ENCODE measurements at regions not wholly inside any gene's neighbourhood (a gene's known extent, or its start where the extent isn't known, plus 50 kb on each side); places are given as distances from the start of the nearest gene placed in this dataset.
"Not testable (repeated sequence)": the region's sequence is repeated elsewhere in the genome, so short reads cannot be mapped to it uniquely, and the experiment has no call there.

DNA sequence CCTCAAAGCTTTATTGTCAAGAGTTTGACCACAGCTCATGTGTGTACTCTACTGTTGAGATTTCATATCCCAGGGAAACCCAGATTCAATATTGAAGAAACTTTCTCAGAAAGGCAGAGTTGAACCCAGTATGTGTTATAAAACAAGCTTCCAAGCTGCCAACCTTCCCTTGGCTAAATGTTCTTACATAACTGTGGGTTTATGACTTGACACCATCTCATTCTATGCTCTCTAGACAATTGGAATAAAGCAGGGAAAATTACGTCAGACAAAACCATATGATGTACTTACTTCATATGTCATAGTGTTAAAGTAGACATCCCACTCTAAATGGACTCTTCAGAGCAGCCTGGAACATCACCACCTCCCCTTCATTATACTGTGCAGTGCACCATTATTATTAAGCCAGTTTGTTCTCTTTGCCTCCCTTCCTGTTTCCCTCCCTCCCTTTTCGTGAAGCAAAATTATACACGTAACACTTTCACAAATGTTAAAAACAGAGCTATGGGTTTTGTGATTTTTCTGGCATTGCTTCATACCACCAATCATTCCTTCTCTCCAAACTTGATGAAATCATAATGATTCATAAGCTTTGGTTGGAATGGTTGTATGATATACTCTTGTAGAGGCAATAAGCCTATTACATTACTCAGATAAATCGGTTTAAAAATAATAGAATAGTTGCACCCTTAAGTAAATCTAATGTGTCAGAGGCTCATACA lies 507.2 kb downstream of the LTN1 start:
- Mint-ChIP-seq H3K4me1 (no peaks in the 10 kb centered on the region), H3K27me3 (ENCODE audit: low read depth) (no peaks in the 10 kb centered on the region), H3K4me3 (no peak overlapping the region), H3K9me3 (no peaks in the 10 kb centered on the region), H3K27ac (ENCODE audit: unreplicated experiment) (no peak overlapping the region), H3K36me3 (ENCODE audit: low read depth) (no peaks in the 10 kb centered on the region)
- TF ChIP-seq, protein P1, sequence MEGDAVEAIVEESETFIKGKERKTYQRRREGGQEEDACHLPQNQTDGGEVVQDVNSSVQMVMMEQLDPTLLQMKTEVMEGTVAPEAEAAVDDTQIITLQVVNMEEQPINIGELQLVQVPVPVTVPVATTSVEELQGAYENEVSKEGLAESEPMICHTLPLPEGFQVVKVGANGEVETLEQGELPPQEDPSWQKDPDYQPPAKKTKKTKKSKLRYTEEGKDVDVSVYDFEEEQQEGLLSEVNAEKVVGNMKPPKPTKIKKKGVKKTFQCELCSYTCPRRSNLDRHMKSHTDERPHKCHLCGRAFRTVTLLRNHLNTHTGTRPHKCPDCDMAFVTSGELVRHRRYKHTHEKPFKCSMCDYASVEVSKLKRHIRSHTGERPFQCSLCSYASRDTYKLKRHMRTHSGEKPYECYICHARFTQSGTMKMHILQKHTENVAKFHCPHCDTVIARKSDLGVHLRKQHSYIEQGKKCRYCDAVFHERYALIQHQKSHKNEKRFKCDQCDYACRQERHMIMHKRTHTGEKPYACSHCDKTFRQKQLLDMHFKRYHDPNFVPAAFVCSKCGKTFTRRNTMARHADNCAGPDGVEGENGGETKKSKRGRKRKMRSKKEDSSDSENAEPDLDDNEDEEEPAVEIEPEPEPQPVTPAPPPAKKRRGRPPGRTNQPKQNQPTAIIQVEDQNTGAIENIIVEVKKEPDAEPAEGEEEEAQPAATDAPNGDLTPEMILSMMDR (conservative IDR thresholded peaks at IDR 0.05) = no peak
- no peak for DNase-seq (ENCODE audit: low read depth, low spot score)

DNA sequence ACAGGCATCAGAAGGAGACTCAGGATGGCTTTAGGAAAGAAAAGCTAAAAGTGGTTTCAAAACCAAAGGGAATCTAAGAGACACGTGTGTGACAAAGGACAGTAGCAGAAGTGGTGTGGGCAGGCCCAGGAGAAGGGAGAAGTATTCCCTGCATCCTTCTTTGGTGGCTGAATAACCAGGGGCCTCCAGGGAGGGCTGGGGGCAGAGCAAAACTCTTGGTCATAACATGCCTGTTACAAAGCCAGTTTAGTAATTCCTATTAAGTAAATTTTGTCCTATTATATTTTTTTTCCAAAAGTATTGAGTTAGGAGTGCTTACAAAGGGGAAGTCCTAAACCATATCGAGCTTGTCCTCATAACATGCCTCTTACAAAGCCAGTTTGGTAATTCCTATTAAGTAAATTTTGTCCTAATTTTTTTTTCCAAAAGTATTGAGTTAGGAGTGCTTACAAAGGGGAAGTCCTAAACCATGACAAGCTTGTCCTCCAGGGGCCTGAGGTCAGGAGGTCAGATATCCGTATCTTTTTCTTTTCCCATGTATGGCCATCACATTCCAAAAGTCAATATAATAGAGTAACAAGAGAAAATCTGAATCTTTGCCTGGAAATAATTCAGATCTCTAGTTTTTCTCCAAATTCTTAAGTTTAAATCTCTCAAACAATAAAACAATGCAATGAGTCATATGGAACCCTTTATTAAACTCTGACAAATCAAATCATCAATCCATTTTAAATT lies 509.2 kb downstream of the LTN1 start:
- no peak for DNase-seq (ENCODE audit: low read depth, low spot score)
- H3K27ac Mint-ChIP-seq (ENCODE audit: unreplicated experiment) = no peak overlapping the region
- H3K4me1 Mint-ChIP-seq = no peaks in the 10 kb centered on the region
- no peaks in the 10 kb centered on the region for H3K27me3 Mint-ChIP-seq (ENCODE audit: low read depth)
- TF ChIP-seq, protein P1 (conservative IDR thresholded peaks at IDR 0.05) = no peak
- peaks cover 3% of the 10 kb centered on the region for H3K9me3 Mint-ChIP-seq
- no peak overlapping the region for H3K4me3 Mint-ChIP-seq
- H3K36me3 Mint-ChIP-seq (ENCODE audit: low read depth) = no peaks in the 10 kb centered on the region

DNA sequence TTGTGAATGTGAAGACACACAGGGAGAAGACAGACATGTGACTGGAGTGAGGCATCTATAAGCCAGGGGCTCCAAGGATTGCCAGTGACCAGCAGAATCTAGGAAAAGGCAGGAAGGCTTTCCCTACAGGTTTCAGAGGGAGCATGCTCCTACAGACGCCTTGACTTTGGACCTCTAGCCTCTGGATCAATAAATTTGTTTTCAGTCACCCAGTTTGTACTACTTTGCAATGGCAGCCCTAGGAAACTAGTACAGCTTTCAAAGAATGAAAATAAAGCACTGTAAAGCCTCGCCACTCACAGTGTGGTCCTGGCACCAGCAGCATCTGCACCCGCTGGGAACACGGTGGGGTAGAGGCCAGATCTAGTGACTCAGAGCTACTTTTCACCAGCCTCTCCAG lies 510.0 kb downstream of the LTN1 start:
- peaks cover 7% of the 10 kb centered on the region for H3K9me3 Mint-ChIP-seq
- H3K27me3 Mint-ChIP-seq (ENCODE audit: low read depth) = no peaks in the 10 kb centered on the region
- DNase-seq (ENCODE audit: low read depth, low spot score) = no peak
- H3K4me1 Mint-ChIP-seq = no peaks in the 10 kb centered on the region
- H3K4me3 Mint-ChIP-seq = no peak overlapping the region
- H3K36me3 Mint-ChIP-seq (ENCODE audit: low read depth) = no peaks in the 10 kb centered on the region
- TF ChIP-seq, protein P1 (conservative IDR thresholded peaks at IDR 0.05) = no peak
- no peak overlapping the region for H3K27ac Mint-ChIP-seq (ENCODE audit: unreplicated experiment)

DNA sequence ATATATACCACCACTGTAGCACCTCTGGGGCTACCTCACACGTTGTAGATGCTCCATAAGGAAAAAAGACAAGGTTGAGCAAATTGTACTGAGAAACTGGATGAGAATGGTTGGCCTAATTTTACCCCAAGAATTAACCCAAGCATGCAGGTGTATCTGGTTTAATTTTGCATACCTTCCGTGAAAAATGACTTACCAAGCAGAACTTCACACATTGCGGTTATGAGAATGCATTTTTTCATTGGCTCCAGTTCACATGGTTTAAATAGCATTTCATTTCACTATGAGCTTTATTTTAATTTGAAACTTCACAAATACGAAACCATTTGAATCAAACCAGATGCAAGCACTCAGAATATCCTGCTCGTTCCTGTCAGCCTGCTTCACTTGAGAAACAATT lies 512.2 kb downstream of the LTN1 start:
- no peak for DNase-seq (ENCODE audit: low read depth, low spot score)
- H3K27ac Mint-ChIP-seq (ENCODE audit: unreplicated experiment) = no peak overlapping the region
- H3K9me3 Mint-ChIP-seq = peaks cover 11% of the 10 kb centered on the region
- no peaks in the 10 kb centered on the region for H3K27me3 Mint-ChIP-seq (ENCODE audit: low read depth)
- no peaks in the 10 kb centered on the region for H3K4me1 Mint-ChIP-seq
- no peak overlapping the region for H3K4me3 Mint-ChIP-seq
- peaks cover 3% of the 10 kb centered on the region for H3K36me3 Mint-ChIP-seq (ENCODE audit: low read depth)
- TF ChIP-seq, protein P1 (conservative IDR thresholded peaks at IDR 0.05) = no peak

DNA sequence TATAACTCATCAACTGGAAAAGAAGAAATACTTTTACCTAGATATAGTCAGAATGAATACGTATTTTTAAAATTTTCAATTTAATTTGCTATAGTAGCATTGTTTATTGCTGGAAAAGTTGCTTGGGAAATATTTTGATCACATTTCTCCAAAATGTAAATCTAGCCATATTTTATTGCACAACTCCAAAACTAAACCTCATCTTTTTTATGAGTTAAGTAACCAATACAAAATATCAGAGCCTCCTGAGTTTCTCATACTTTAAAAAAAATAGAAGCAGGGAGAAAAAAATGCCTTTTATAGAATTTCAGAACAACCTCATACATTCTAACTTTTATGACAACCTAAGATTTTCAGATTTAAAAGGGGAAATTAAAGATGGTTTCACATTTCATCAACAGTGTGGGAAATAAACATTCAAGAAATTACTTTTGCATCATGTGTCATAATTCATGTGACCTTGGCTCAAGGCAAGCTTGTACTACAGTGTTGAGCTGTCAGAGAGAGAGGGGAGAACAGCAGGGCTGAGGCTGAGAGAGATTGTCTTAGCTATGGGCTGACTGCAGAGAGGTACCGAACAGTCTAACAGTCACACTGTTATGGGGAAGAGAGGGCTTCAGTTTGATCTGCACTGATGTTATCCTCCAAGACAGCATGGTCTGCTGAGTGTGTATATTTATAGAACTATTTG lies 519.0 kb downstream of the LTN1 start:
- Mint-ChIP-seq H3K27ac (ENCODE audit: unreplicated experiment) (no peak overlapping the region), H3K27me3 (ENCODE audit: low read depth) (peaks cover 5% of the 10 kb centered on the region), H3K4me1 (no peaks in the 10 kb centered on the region), H3K9me3 (peaks cover 9% of the 10 kb centered on the region), H3K36me3 (ENCODE audit: low read depth) (peaks cover 5% of the 10 kb centered on the region), H3K4me3 (no peak overlapping the region)
- TF ChIP-seq, protein P1 (conservative IDR thresholded peaks at IDR 0.05) = no peak
- DNase-seq (ENCODE audit: low read depth, low spot score) = no peak

DNA sequence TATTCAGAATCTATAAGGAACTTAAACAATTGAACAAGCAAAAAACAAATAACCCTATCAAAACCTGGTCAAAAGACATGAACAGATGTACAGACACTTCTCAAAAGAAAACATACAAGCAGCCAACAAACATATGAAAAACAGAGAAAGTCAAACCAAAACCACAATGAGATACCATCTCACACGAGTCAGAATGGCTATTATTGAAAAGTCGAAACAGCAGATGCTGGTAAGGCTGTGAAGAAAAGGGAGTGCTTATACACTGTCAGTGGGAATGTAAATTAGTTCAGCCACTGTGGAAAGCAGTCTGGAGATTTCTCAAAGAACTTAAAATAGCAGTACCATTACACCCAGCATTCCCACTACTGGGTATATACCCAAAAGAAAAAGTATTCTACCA lies 520.1 kb downstream of the LTN1 start:
- not testable (repeated sequence) for H3K36me3 Mint-ChIP-seq (ENCODE audit: low read depth); DNase-seq (ENCODE audit: low read depth, low spot score); H3K27ac Mint-ChIP-seq (ENCODE audit: unreplicated experiment); H3K9me3 Mint-ChIP-seq; H3K27me3 Mint-ChIP-seq (ENCODE audit: low read depth); H3K4me1 Mint-ChIP-seq; H3K4me3 Mint-ChIP-seq

Measured in neural crest cell (in vitro differentiated cells).